ENCODE measurements at regions not wholly inside any gene's neighbourhood (a gene's known extent, or its start where the extent isn't known, plus 50 kb on each side); places are given as distances from the start of the nearest gene placed in this dataset.

- TF ChIP-seq JUND (IDR thresholded peaks at IDR 0.05) (no peak), RXRA (IDR thresholded peaks at IDR 0.05) (no peak), MAX (IDR thresholded peaks at IDR 0.05) (no peak), SP1 (IDR thresholded peaks at IDR 0.05) (no peak)
- TF ChIP-seq, protein P1, sequence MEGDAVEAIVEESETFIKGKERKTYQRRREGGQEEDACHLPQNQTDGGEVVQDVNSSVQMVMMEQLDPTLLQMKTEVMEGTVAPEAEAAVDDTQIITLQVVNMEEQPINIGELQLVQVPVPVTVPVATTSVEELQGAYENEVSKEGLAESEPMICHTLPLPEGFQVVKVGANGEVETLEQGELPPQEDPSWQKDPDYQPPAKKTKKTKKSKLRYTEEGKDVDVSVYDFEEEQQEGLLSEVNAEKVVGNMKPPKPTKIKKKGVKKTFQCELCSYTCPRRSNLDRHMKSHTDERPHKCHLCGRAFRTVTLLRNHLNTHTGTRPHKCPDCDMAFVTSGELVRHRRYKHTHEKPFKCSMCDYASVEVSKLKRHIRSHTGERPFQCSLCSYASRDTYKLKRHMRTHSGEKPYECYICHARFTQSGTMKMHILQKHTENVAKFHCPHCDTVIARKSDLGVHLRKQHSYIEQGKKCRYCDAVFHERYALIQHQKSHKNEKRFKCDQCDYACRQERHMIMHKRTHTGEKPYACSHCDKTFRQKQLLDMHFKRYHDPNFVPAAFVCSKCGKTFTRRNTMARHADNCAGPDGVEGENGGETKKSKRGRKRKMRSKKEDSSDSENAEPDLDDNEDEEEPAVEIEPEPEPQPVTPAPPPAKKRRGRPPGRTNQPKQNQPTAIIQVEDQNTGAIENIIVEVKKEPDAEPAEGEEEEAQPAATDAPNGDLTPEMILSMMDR (IDR thresholded peaks at IDR 0.05; ENCODE audit: low read depth, low read length, missing input control), result no peak
- TF ChIP-seq, protein P2, sequence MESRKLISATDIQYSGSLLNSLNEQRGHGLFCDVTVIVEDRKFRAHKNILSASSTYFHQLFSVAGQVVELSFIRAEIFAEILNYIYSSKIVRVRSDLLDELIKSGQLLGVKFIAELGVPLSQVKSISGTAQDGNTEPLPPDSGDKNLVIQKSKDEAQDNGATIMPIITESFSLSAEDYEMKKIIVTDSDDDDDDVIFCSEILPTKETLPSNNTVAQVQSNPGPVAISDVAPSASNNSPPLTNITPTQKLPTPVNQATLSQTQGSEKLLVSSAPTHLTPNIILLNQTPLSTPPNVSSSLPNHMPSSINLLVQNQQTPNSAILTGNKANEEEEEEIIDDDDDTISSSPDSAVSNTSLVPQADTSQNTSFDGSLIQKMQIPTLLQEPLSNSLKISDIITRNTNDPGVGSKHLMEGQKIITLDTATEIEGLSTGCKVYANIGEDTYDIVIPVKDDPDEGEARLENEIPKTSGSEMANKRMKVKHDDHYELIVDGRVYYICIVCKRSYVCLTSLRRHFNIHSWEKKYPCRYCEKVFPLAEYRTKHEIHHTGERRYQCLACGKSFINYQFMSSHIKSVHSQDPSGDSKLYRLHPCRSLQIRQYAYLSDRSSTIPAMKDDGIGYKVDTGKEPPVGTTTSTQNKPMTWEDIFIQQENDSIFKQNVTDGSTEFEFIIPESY (IDR thresholded peaks at IDR 0.05), result no peak
- TF ChIP-seq, protein P3, sequence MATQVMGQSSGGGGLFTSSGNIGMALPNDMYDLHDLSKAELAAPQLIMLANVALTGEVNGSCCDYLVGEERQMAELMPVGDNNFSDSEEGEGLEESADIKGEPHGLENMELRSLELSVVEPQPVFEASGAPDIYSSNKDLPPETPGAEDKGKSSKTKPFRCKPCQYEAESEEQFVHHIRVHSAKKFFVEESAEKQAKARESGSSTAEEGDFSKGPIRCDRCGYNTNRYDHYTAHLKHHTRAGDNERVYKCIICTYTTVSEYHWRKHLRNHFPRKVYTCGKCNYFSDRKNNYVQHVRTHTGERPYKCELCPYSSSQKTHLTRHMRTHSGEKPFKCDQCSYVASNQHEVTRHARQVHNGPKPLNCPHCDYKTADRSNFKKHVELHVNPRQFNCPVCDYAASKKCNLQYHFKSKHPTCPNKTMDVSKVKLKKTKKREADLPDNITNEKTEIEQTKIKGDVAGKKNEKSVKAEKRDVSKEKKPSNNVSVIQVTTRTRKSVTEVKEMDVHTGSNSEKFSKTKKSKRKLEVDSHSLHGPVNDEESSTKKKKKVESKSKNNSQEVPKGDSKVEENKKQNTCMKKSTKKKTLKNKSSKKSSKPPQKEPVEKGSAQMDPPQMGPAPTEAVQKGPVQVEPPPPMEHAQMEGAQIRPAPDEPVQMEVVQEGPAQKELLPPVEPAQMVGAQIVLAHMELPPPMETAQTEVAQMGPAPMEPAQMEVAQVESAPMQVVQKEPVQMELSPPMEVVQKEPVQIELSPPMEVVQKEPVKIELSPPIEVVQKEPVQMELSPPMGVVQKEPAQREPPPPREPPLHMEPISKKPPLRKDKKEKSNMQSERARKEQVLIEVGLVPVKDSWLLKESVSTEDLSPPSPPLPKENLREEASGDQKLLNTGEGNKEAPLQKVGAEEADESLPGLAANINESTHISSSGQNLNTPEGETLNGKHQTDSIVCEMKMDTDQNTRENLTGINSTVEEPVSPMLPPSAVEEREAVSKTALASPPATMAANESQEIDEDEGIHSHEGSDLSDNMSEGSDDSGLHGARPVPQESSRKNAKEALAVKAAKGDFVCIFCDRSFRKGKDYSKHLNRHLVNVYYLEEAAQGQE (IDR thresholded peaks at IDR 0.05), result no peak
Observed at GRCh38 chr5:82820188-82820587, 257.0 kb downstream of the TMEM167A start.
